Lower leg skin (tissue), 3 donors: ENCODE measurements at regions not wholly inside any gene's neighbourhood (a gene's known extent, or its start where the extent isn't known, plus 50 kb on each side); places are given as distances from the start of the nearest gene placed in this dataset.

Source experiments
- POLR2A ChIP-seq, 2 donors: fragments of 450-650 bp; IDR thresholded peaks; one replicate each; pipeline ENCODE4 v1.6.1; 2016 to 2017; ENCODE audit warnings: antibody characterized with exemption in 2 of 2, mild to moderate bottlenecking in 1 of 2, moderate library complexity in 1 of 2
- TF ChIP-seq, protein P1 (sequence below), 3 donors: fragments of 450-650 bp; IDR thresholded peaks; one replicate each; pipeline ENCODE4 v1.5.1; 2016; ENCODE audit warnings: antibody characterized with exemption in 3 of 3, mild to moderate bottlenecking in 3 of 3, moderate library complexity in 2 of 3

DNA sequence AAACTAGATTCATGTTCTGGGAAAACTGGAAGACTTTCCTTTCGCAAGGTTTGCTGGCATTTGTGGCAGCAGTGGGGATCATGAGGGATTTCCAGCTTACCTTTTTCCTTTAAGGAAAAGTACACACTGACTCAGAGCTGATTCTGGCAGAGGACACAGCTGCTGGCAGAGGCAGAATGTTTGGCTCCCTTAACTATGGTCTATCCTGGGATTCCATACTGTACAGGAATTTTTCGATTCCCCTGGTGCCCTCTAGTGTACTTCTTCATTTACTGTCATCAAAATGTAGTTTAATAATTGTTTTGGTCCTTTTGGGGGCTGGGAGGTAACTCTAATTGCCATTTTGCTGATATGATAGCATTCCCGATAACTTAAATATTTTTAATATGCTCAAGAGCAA is 152.7 kb downstream of the GABRG1 start:
- TF ChIP-seq, protein P1, sequence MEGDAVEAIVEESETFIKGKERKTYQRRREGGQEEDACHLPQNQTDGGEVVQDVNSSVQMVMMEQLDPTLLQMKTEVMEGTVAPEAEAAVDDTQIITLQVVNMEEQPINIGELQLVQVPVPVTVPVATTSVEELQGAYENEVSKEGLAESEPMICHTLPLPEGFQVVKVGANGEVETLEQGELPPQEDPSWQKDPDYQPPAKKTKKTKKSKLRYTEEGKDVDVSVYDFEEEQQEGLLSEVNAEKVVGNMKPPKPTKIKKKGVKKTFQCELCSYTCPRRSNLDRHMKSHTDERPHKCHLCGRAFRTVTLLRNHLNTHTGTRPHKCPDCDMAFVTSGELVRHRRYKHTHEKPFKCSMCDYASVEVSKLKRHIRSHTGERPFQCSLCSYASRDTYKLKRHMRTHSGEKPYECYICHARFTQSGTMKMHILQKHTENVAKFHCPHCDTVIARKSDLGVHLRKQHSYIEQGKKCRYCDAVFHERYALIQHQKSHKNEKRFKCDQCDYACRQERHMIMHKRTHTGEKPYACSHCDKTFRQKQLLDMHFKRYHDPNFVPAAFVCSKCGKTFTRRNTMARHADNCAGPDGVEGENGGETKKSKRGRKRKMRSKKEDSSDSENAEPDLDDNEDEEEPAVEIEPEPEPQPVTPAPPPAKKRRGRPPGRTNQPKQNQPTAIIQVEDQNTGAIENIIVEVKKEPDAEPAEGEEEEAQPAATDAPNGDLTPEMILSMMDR (IDR thresholded peaks at IDR 0.05) = no peak
- no peak for TF ChIP-seq POLR2A (IDR thresholded peaks at IDR 0.05)
